NOMO-1 (cell line): ENCODE measurements at regions not wholly inside any gene's neighbourhood (a gene's known extent, or its start where the extent isn't known, plus 50 kb on each side); places are given as distances from the start of the nearest gene placed in this dataset.
"Not testable (repeated sequence)": the region's sequence is repeated elsewhere in the genome, so short reads cannot be mapped to it uniquely, and the experiment has no call there.

ENCODE experiments used
- DNase-seq, 2 experiments: peaks; one replicate each; lab custom pipeline; 2025; ENCODE audit not compliant: unreplicated experiment in 2 of 2; lab: John Stamatoyannopoulos, UW

GRCh38 chr4:3599951-3600350 lies 67.7 kb upstream of the LRPAP1 start:
- no peak for DNase-seq

DNA sequence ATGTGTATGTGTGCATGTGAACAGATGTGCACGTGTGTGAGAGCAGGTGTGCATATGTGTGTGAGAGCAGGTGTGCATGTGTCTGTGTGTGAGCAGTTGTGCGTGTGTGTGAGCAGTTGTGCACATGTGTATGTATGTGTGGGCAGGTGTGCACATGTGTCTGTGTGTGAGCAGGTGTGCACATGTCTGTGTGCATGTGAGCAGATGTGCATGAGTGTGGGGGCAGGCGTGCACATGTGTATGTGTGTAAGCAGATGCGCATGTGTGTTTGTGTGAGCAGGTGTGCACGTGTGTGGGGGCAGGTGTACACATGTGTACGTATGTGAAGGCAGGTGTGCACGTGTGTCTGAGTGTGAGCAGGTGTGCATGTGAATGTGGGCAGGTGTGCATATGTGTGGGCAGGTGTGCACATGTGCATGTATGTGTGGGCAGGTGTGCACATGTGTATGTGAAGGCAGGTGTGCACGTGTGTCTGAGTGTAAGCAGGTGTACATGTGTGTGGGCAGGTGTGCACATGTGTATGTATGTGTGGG lies 66.5 kb upstream of the LRPAP1 start:
- DNase-seq = no peak

DNA sequence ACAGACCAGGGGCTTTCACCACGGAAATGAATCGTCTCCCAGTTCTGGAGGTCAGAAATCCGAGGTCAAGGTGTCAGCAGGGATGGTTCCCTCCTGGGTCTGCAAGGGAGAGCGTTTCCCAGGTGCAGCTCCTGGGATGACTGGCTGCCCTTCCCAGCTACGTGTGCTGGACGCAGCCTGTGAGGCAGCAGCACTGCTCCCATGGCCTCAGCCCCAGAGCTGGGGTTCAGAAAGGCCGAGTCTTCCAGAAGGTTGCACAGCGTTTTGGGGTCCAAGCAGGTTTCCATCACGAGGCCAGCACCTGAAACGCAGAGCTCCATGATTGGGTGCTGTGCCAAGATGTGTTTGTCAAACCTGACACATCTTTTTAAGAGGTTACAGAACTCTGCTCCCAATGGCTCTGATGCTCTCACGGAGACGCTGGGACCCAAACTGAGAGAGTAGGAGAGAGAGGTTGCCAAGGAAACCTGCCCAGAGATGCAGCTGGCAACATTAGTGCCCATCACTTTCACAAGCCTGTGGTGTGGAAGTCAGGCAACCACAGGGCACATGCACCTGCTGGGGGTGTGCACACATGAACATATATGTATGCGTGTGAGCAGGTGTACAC lies 65.8 kb upstream of the LRPAP1 start:
- not testable (repeated sequence) for DNase-seq

DNA sequence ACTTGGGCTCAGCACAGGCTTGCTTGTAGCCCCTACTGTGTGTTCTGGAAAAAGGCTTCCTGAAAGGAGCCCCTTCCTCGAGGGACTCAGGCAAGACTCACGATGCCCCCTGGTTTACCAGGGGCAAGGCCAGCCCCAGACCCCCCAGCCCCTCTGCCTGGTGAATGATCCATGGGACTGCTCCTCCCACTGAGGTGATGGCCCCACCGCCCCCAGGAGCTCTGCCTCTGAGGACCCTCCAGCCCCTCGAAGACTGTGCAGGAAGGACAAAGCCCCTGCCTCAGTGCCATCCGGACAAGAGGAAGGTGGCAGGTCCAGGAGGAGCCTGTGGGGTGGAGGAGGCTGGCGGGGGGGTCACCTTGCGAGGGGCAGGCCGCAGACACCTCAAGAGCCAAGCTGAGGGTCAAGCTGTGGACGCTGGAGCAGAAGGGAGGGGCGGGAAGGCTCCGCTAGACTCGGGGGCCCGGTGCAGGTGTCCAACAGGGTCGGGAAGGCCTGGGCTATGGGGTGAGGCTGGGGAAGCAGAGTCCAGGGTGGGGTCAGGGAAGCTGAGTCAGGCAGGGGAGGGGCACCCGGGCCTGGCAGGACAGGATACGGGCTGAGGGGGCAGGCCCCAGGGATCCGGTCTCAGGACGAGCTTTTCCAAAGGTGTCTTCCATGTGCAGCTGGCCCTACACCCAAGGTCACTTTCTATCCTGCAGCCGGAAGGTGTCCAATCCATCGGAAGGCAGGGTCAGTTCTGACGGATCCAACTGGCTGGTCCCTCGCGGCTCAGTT lies 64.9 kb upstream of the LRPAP1 start:
- not testable (repeated sequence) for DNase-seq

DNA sequence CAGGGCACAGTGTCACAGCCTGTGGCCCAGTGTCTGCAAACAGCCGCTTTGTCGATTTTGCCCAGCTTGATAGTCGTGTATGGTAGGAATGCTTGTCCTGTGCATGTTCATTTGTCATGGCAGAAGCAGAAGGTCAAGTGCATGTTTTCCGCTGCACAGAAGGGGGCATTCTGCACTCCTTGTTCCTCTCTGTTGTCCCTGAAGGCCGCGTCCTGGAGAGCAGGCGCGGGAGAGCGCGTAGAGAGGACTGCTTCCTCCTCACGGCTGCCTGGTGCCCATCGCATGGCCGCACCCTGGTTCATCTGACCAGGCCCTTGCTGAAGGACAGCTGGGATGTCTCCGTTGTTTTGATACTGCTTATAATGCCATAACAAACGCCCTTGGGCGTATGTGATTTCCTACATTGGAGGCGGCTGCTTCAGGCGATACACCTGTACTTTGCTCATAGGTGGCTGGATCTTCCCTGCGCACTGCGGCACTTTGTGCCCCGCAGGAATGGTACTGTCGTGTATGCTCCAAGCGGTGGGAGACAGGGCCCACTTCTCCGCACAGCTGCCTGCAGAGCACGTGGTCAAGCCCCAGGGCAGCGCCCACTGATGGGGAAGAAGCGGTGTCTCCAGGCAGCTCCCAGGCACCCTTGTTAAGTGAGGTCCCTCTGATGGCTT lies 63.5 kb upstream of the LRPAP1 start:
- not testable (repeated sequence) for DNase-seq

DNA sequence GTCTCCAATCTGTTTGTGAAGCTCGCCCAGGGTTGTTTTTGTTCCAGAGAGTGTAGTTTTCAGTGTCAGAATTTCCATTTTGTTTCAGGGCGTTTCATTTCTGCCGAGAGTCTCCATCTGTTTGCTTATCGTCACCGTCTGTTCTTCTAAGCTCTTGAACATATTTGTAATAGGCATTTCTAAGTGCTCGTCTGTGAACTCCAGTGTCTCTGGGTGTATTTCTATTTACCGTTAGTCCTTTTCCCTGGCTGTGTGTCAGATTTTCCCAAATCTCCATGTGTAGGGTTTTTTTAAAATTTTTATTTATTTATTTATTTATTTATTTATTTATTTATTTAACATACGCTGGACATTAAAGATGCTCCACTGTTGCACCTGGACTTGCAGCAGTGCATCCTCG lies 62.5 kb upstream of the LRPAP1 start:
- DNase-seq = not testable (repeated sequence)

DNA sequence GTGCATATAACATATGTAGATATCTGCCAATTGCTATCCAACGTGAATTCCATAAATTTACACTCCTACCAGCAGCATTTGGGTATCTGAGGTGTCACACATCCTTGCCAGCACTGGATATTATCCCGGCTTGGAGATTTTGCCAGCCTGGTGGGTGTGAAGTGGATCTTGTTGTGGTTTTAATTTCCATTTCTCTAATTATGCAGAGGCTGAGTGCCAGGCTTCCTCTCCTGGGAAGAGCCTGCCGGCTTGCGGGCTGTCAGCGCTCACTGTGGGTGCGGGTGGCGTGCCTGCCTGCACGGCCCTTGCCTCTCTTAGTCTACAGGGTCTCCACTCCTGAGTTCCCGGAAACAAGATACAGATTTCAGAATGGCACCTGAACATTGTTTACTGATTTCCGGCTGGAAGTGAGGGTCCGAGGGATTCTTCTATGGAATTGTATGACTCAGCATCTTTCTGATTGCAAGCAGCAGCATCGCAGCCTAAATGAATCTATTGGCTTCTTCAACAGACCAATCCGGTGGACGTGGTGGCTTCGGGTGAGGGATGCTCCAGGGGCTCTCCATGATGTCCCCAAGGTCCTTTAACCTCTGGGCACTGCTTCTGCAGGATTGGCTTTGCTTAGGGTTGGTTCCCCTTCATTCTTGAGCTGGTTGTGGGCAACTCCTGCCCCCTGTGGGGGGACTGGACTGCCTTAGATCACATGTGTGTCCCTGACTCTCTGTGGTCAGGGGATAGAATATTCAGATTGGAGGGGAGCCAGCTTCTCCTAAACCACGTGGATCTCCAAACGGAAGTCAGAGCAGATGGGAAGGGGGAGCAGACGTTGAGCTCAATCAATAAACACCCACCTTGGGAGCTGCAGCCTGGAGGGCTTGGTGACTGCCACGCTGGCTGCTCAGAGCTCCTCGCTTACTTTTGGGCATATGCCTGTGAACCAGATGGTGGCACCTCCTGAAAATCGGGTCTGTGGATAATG lies 58.0 kb upstream of the LRPAP1 start:
- DNase-seq = not testable (repeated sequence)

DNA sequence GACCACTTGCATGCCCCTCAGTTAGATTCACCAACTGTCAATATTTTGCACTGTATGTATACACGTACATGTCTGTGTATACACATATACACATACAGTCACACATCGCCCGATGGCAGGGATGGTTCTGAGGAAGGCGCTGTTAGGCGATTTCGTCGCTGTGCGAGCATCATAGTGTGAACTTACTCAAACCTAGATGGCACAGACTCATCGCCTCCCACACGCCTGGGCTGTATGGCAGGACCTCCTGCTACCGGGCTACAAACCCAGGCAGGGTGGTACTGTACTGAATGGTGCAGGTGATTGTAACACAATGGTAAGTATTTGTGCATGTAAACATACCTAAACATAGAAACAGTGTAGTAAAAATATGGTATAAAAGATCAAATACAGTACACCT lies 57.2 kb upstream of the LRPAP1 start:
- DNase-seq = not testable (repeated sequence)

GRCh38 chr4:3588517-3589194 lies 56.4 kb upstream of the LRPAP1 start:
- DNase-seq = not testable (repeated sequence)

DNA sequence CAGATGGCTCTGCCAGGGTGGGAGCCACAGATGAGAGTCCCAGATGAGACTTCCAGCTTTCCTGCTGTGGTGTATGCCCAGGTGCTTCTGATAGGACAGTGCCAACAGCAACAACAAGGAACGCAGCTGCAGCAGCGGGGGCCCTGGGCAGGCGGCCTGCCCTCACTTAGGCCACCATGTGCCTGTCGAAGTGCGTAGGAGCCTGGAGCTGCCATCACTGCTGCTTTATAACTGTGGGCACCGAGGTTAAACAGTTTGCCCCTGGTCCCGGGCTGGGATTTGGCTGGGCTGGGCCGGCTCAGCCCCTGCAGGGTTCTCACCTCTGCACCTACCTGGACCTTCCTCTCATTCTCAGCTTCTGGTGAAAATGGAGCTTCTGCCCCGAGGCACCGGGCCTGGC lies 54.4 kb upstream of the LRPAP1 start:
- not testable (repeated sequence) for DNase-seq

DNA sequence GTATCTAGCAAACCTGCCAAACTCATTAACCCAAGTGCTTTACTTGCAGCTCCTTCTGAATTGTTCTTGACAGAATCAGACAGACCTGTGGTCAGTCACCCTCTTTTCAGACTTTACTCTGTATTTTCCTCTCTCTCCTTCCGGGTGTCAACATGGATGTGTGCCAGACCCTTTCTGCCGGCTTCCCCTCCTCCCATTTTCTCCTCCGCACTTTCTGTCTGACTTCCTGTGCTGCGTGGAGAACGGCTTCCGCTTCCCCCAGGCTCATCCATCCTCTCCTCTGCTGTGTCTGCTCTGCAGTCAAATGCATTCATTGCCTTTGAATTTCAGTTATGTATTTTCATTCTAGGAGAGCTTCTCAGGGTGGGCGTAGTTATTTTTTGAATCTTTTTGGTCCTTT lies 53.3 kb upstream of the LRPAP1 start:
- DNase-seq = not testable (repeated sequence)

DNA sequence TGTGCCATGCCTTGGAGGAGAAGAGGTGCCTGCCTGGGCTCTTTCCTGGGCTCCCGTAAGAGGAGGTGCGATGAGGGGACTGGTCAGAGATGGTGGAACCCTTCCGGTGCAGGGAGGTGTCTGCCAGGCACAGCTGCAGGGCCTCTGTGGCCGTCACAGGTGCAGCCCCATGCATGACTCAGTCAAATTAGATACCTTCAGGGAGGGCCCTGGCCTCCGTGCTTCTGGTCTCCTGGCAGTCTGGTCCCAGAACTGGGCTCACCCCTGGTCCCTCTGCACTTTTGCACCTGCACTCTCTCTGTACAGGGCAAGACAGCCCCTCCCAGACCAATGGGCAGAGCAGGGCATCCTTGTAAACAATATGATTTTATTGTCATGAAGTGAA lies 49.9 kb upstream of the LRPAP1 start:
- DNase-seq = no peak
